ENCODE measurements at regions not wholly inside any gene's neighbourhood (a gene's known extent, or its start where the extent isn't known, plus 50 kb on each side); places are given as distances from the start of the nearest gene placed in this dataset.

DNA sequence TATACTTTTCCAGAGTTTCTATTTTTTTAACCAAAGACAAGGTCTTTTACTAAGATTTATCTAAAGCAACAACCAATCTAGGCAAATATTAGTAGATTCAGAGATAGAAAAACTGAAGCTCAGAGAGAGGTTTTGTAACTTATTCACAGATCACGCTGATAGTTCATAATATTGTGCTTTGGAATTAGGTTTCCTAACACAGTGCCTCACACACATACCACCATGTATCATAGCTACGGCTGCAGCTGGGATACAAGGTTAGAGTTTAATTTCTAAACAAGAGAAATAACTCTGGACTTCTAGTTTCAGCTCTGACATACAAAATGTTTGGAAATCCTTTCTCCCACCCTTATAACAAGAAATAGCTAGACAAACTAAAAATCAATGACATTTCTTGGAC, 565.7 kb downstream of the PYDC2 start:
- no peaks in the 10 kb centered on the region for H3K27me3 ChIP-seq (ENCODE audit: control insufficient read depth in 1 of 2, insufficient read depth in 2 of 2, low read length in 2 of 2)
- H3K4me1 ChIP-seq (ENCODE audit: control insufficient read depth in 1 of 2, insufficient read depth in 2 of 2, low read length in 2 of 2), result no peaks in the 10 kb centered on the region
- no peaks in the 10 kb centered on the region for H3K36me3 ChIP-seq (ENCODE audit: control insufficient read depth in 1 of 2, insufficient read depth in 2 of 2, low read length in 2 of 2)
- H3K27ac ChIP-seq (ENCODE audit: low read depth, low read length), result no peak overlapping the region
- H3K9me3 ChIP-seq (ENCODE audit: control insufficient read depth in 1 of 2, low read length in 2 of 2), result no peaks in the 10 kb centered on the region
- no peak overlapping the region for H3K9ac ChIP-seq (ENCODE audit: low read depth in 1 of 2, low read length in 2 of 2)
- H3K4me3 ChIP-seq (ENCODE audit: low read depth in 1 of 2, low read length in 2 of 2), result no peak overlapping the region

GRCh38 chr3:192031941-192032340, 571.0 kb downstream of the PYDC2 start:
- H3K9me3 ChIP-seq (ENCODE audit: control insufficient read depth in 1 of 2, low read length in 2 of 2), result no peaks in the 10 kb centered on the region
- no peak overlapping the region for H3K9ac ChIP-seq (ENCODE audit: low read depth in 1 of 2, low read length in 2 of 2)

DNA sequence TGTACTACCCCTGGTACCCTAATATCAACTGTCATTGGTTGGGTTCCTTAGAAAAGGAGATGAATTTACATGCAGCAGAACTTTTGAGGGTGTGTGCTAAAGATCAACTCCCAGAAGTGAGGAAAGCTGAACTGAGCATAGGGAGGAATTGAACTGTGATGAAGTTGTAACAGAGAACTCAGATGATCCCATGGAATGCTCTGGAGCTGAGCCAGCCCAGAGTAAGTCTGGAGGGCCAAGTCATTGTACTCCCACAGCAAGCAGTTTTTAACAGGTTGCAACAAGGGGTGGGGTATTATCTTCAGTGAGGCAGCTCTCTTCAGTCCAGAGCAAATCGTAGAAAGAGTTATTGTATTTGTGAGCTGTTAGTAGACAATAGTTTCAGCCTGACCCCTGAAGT, 572.3 kb downstream of the PYDC2 start:
- H3K4me3 ChIP-seq (ENCODE audit: low read depth in 1 of 2, low read length in 2 of 2), result no peak overlapping the region
- H3K9ac ChIP-seq (ENCODE audit: low read depth in 1 of 2, low read length in 2 of 2), result no peak overlapping the region
- H3K4me1 ChIP-seq (ENCODE audit: control insufficient read depth in 1 of 2, insufficient read depth in 2 of 2, low read length in 2 of 2), result no peaks in the 10 kb centered on the region
- no peaks in the 10 kb centered on the region for H3K36me3 ChIP-seq (ENCODE audit: control insufficient read depth in 1 of 2, insufficient read depth in 2 of 2, low read length in 2 of 2)
- no peak overlapping the region for H3K27ac ChIP-seq (ENCODE audit: low read depth, low read length)
- H3K9me3 ChIP-seq (ENCODE audit: control insufficient read depth in 1 of 2, low read length in 2 of 2), result no peaks in the 10 kb centered on the region
- no peaks in the 10 kb centered on the region for H3K27me3 ChIP-seq (ENCODE audit: control insufficient read depth in 1 of 2, insufficient read depth in 2 of 2, low read length in 2 of 2)

More at GRCh38 chr3:192031941-192032340, 571.0 kb downstream of the PYDC2 start:
- H3K4me1 ChIP-seq (ENCODE audit: control insufficient read depth in 1 of 2, insufficient read depth in 2 of 2, low read length in 2 of 2), result no peaks in the 10 kb centered on the region
- H3K36me3 ChIP-seq (ENCODE audit: control insufficient read depth in 1 of 2, insufficient read depth in 2 of 2, low read length in 2 of 2), result no peaks in the 10 kb centered on the region
- no peak overlapping the region for H3K27ac ChIP-seq (ENCODE audit: low read depth, low read length)
- no peak overlapping the region for H3K4me3 ChIP-seq (ENCODE audit: low read depth in 1 of 2, low read length in 2 of 2)
- no peaks in the 10 kb centered on the region for H3K27me3 ChIP-seq (ENCODE audit: control insufficient read depth in 1 of 2, insufficient read depth in 2 of 2, low read length in 2 of 2)

DNA sequence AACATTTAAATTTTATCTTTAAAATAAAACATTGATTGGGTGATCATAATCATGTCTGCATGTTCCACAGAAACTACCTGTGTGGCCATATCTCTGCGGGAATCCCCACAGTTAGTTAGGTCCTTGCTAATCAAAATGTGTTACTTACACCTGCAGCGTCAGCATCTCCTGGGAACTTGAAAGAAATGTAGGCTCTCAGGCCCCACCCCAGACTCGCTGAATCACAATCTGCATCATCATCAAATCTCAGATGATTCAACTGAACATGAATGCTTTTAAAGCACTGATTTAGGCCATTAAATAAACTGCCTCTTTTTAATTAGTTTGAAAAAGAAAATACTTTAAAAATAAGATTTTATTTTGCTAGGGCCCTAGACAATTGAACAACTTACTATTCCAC, 577.8 kb downstream of the PYDC2 start:
- Histone ChIP-seq H3K4me3 (ENCODE audit: low read depth in 1 of 2, low read length in 2 of 2) (no peak overlapping the region), H3K9me3 (ENCODE audit: control insufficient read depth in 1 of 2, low read length in 2 of 2) (no peaks in the 10 kb centered on the region), H3K36me3 (ENCODE audit: control insufficient read depth in 1 of 2, insufficient read depth in 2 of 2, low read length in 2 of 2) (no peaks in the 10 kb centered on the region), H3K27ac (ENCODE audit: low read depth, low read length) (no peak overlapping the region), H3K27me3 (ENCODE audit: control insufficient read depth in 1 of 2, insufficient read depth in 2 of 2, low read length in 2 of 2) (no peaks in the 10 kb centered on the region), H3K9ac (ENCODE audit: low read depth in 1 of 2, low read length in 2 of 2) (no peak overlapping the region), H3K4me1 (ENCODE audit: control insufficient read depth in 1 of 2, insufficient read depth in 2 of 2, low read length in 2 of 2) (no peaks in the 10 kb centered on the region)

- H3K4me3 ChIP-seq (ENCODE audit: low read depth in 1 of 2, low read length in 2 of 2), result no peak overlapping the region
- no peak overlapping the region for H3K27ac ChIP-seq (ENCODE audit: low read depth, low read length)
- no peaks in the 10 kb centered on the region for H3K36me3 ChIP-seq (ENCODE audit: control insufficient read depth in 1 of 2, insufficient read depth in 2 of 2, low read length in 2 of 2)
- no peaks in the 10 kb centered on the region for H3K9me3 ChIP-seq (ENCODE audit: control insufficient read depth in 1 of 2, low read length in 2 of 2)
- no peaks in the 10 kb centered on the region for H3K4me1 ChIP-seq (ENCODE audit: control insufficient read depth in 1 of 2, insufficient read depth in 2 of 2, low read length in 2 of 2)
- H3K9ac ChIP-seq (ENCODE audit: low read depth in 1 of 2, low read length in 2 of 2), result no peak overlapping the region
- H3K27me3 ChIP-seq (ENCODE audit: control insufficient read depth in 1 of 2, insufficient read depth in 2 of 2, low read length in 2 of 2), result no peaks in the 10 kb centered on the region
Observed at GRCh38 chr3:192039593-192039992, 578.6 kb downstream of the PYDC2 start.

DNA sequence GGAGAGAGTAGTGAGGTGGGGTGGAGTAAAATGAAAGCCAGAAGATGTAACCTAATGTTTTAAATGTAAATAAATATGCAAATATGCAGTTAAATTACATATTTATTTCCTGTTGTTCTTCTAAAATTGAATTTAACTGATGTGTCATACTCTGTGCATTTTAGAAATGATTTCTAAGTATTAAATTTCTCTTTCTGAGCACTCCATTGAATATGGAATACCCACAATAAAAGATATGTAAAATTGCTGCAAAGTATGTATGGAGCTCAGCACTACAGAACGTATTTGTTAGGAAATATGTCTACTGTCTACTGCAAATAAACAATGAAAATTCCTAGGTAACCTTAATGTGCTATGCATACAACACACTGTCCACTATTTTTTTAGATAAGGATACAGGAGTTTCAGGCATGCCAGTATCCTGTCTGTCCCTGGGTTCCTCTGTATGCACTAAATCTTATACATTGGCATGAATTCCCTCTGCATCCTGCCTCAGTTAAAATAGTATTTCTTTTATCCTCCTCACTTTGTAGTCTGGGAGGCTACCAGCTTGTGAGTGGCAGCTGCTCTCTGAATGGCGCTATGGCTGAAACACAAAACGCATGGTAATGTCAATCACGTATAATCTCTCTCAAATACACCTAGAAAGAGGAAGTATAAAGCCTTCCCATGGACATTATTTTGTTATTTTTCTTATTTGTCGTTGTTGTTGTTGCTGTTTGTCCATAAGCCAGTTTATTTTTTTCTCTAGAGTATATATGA, 579.5 kb downstream of the PYDC2 start:
- Histone ChIP-seq H3K36me3 (ENCODE audit: control insufficient read depth in 1 of 2, insufficient read depth in 2 of 2, low read length in 2 of 2) (no peaks in the 10 kb centered on the region), H3K27ac (ENCODE audit: low read depth, low read length) (no peak overlapping the region), H3K4me1 (ENCODE audit: control insufficient read depth in 1 of 2, insufficient read depth in 2 of 2, low read length in 2 of 2) (no peaks in the 10 kb centered on the region), H3K9me3 (ENCODE audit: control insufficient read depth in 1 of 2, low read length in 2 of 2) (no peaks in the 10 kb centered on the region), H3K4me3 (ENCODE audit: low read depth in 1 of 2, low read length in 2 of 2) (no peak overlapping the region), H3K9ac (ENCODE audit: low read depth in 1 of 2, low read length in 2 of 2) (no peak overlapping the region), H3K27me3 (ENCODE audit: control insufficient read depth in 1 of 2, insufficient read depth in 2 of 2, low read length in 2 of 2) (no peaks in the 10 kb centered on the region)

GRCh38 chr3:192042116-192042515, 581.2 kb downstream of the PYDC2 start:
- Histone ChIP-seq H3K36me3 (ENCODE audit: control insufficient read depth in 1 of 2, insufficient read depth in 2 of 2, low read length in 2 of 2) (no peaks in the 10 kb centered on the region), H3K27me3 (ENCODE audit: control insufficient read depth in 1 of 2, insufficient read depth in 2 of 2, low read length in 2 of 2) (no peaks in the 10 kb centered on the region), H3K27ac (ENCODE audit: low read depth, low read length) (no peak overlapping the region), H3K4me1 (ENCODE audit: control insufficient read depth in 1 of 2, insufficient read depth in 2 of 2, low read length in 2 of 2) (no peaks in the 10 kb centered on the region), H3K9ac (ENCODE audit: low read depth in 1 of 2, low read length in 2 of 2) (no peak overlapping the region), H3K9me3 (ENCODE audit: control insufficient read depth in 1 of 2, low read length in 2 of 2) (no peaks in the 10 kb centered on the region), H3K4me3 (ENCODE audit: low read depth in 1 of 2, low read length in 2 of 2) (no peak overlapping the region)

DNA sequence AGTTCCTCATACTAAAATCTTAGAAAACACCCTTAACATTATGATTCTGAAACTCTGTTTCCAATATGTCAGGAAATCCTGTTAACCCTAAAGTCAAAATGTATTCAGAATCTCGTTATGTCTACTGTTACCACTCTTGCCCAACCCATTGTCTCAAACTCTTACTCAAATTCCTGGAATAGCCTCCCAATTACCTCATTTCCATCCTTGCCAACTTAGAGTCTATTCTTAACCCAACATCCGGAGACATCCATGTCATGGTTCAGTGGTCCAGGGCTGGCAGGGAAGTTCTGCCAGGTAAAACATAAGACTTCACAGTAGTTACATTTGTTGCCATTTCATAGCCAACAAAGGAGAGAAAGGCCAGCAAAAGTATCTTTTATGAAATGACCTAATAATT, 593.9 kb downstream of the PYDC2 start:
- Histone ChIP-seq H3K4me1 (ENCODE audit: control insufficient read depth in 1 of 2, insufficient read depth in 2 of 2, low read length in 2 of 2) (no peaks in the 10 kb centered on the region), H3K36me3 (ENCODE audit: control insufficient read depth in 1 of 2, insufficient read depth in 2 of 2, low read length in 2 of 2) (no peaks in the 10 kb centered on the region), H3K4me3 (ENCODE audit: low read depth in 1 of 2, low read length in 2 of 2) (no peak overlapping the region), H3K9me3 (ENCODE audit: control insufficient read depth in 1 of 2, low read length in 2 of 2) (no peaks in the 10 kb centered on the region), H3K9ac (ENCODE audit: low read depth in 1 of 2, low read length in 2 of 2) (no peak overlapping the region), H3K27me3 (ENCODE audit: control insufficient read depth in 1 of 2, insufficient read depth in 2 of 2, low read length in 2 of 2) (no peaks in the 10 kb centered on the region), H3K27ac (ENCODE audit: low read depth, low read length) (no peak overlapping the region)

DNA sequence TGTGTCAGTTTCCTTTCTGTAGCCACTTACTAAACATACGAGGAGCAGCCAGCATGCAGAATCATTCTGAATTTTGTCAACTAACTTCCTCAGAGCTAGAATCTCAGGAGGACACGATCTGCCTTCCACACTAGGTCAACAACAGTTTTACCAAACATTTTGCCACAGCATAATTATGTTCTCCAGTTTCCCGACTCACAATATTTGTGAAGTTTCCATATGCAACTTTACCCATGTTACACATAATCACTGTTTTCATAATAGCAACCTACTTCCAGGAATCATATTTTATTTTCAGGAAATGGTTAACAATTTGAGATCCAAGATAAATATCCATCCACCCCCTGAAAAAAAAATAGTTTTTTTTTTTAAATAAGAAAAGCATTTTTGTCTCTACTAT, 595.0 kb downstream of the PYDC2 start:
- H3K4me1 ChIP-seq (ENCODE audit: control insufficient read depth in 1 of 2, insufficient read depth in 2 of 2, low read length in 2 of 2), result no peaks in the 10 kb centered on the region
- no peaks in the 10 kb centered on the region for H3K9me3 ChIP-seq (ENCODE audit: control insufficient read depth in 1 of 2, low read length in 2 of 2)
- H3K36me3 ChIP-seq (ENCODE audit: control insufficient read depth in 1 of 2, insufficient read depth in 2 of 2, low read length in 2 of 2), result no peaks in the 10 kb centered on the region
- no peak overlapping the region for H3K9ac ChIP-seq (ENCODE audit: low read depth in 1 of 2, low read length in 2 of 2)
- no peaks in the 10 kb centered on the region for H3K27me3 ChIP-seq (ENCODE audit: control insufficient read depth in 1 of 2, insufficient read depth in 2 of 2, low read length in 2 of 2)
- no peak overlapping the region for H3K4me3 ChIP-seq (ENCODE audit: low read depth in 1 of 2, low read length in 2 of 2)
- H3K27ac ChIP-seq (ENCODE audit: low read depth, low read length), result no peak overlapping the region

GRCh38 chr3:192057261-192057660, 596.3 kb downstream of the PYDC2 start:
- Histone ChIP-seq H3K36me3 (ENCODE audit: control insufficient read depth in 1 of 2, insufficient read depth in 2 of 2, low read length in 2 of 2) (no peaks in the 10 kb centered on the region), H3K27me3 (ENCODE audit: control insufficient read depth in 1 of 2, insufficient read depth in 2 of 2, low read length in 2 of 2) (no peaks in the 10 kb centered on the region), H3K4me1 (ENCODE audit: control insufficient read depth in 1 of 2, insufficient read depth in 2 of 2, low read length in 2 of 2) (no peaks in the 10 kb centered on the region), H3K27ac (ENCODE audit: low read depth, low read length) (no peak overlapping the region), H3K4me3 (ENCODE audit: low read depth in 1 of 2, low read length in 2 of 2) (no peak overlapping the region), H3K9ac (ENCODE audit: low read depth in 1 of 2, low read length in 2 of 2) (no peak overlapping the region), H3K9me3 (ENCODE audit: control insufficient read depth in 1 of 2, low read length in 2 of 2) (no peaks in the 10 kb centered on the region)

All from duodenal mucosa (tissue), 2 donors.